ENCODE measurements at regions not wholly inside any gene's neighbourhood (a gene's known extent, or its start where the extent isn't known, plus 50 kb on each side); places are given as distances from the start of the nearest gene placed in this dataset.

DNA sequence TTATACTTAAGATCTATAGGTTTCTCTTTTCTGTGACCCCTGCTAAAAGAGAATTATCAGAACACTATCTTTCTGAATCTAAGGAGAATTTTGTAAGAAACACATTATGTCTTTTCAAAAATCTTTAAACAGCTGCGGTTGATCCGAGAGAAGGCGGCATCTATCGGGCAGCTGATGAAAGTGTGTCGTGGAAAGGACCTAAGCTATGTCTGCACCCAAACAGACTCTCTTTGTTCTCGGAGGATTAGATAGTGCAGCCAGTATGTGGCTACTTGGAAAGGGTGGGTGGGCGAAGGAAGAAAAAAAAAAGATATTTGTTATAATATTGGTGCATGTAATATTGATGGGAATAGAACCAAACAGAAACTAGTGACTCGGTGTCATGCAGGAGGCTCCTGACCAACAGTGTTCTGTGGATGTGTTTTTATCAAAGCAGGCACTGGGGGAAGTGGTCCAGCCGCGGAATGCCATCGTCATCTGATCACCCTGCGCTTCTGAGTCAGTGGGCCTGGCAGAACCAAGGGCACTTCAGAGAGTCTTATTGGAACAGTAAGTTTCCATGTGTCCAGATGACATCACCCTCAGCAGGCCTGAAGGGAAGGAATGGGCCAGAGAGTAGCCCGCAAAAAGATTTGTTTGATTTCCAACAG is 509.7 kb upstream of the AKR1E2 start:
- no peak for TF ChIP-seq POLR2AphosphoS5 (IDR thresholded peaks at IDR 0.05)
- TF ChIP-seq, protein P1, sequence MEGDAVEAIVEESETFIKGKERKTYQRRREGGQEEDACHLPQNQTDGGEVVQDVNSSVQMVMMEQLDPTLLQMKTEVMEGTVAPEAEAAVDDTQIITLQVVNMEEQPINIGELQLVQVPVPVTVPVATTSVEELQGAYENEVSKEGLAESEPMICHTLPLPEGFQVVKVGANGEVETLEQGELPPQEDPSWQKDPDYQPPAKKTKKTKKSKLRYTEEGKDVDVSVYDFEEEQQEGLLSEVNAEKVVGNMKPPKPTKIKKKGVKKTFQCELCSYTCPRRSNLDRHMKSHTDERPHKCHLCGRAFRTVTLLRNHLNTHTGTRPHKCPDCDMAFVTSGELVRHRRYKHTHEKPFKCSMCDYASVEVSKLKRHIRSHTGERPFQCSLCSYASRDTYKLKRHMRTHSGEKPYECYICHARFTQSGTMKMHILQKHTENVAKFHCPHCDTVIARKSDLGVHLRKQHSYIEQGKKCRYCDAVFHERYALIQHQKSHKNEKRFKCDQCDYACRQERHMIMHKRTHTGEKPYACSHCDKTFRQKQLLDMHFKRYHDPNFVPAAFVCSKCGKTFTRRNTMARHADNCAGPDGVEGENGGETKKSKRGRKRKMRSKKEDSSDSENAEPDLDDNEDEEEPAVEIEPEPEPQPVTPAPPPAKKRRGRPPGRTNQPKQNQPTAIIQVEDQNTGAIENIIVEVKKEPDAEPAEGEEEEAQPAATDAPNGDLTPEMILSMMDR (IDR thresholded peaks at IDR 0.05 in 8 of 11, conservative IDR thresholded peaks at IDR 0.05 in 3 of 11): no peak
- TF ChIP-seq POLR2A (IDR thresholded peaks at IDR 0.05): no peak
